HepG2 (cell line): ENCODE measurements at regions not wholly inside any gene's neighbourhood (a gene's known extent, or its start where the extent isn't known, plus 50 kb on each side); places are given as distances from the start of the nearest gene placed in this dataset.

Experiments used
- ATAC-seq: fragments of 200-7000 bp; cut with Tn5 transposase; 3 replicates; pipeline ENCODE4 v1.9.1; 2020; ENCODE audit warnings: mild to moderate bottlenecking, moderate library complexity
- BruUV-seq: library from RNA; stranded (reverse); fragments of 400-500 nt; replicated peaks from 2 replicates; lab custom pipeline; 2021; lab: Mats Ljungman, UMichigan
- CTCF ChIA-PET: fragments of 300-600 bp; formaldehyde crosslinking; extraction: SDS; loops from one replicate; lab custom pipeline; 2021; ENCODE audit warnings: low total read pairs, inconsistent platforms, low intra/inter-chr PET ratio; lab: Yijun Ruan, JAX
- POLR2A ChIA-PET: fragments of 350-600 bp; sonication (Branson Sonifier 250); formaldehyde crosslinking; loops from one replicate; lab custom pipeline; 2020; ENCODE audit warnings: antibody characterized with exemption, inconsistent platforms; lab: Yijun Ruan, JAX
- DNase-seq: peaks from one replicate; pipeline ENCODE4 v3.0.0-alpha.2; 2015; ENCODE audit warnings: low spot score
- FAIRE-seq: peaks from 3 replicates; lab custom pipeline; 2011; peaks lifted over from hg19 to GRCh38; lab: Jason Lieb, UNC
- H2AFZ ChIP-seq: one replicate; pipeline ENCODE4 v1.6.1; 2011; ENCODE audit warnings: low read length, inconsistent platforms
- H3K27ac ChIP-seq: fragments of 300-600 bp; 3 replicates; pipeline ENCODE4 v1.8.0; 2011; ENCODE audit warnings: mixed run types, mild to moderate bottlenecking, mixed read lengths, low read length, inconsistent platforms; ENCODE audit not compliant: insufficient read depth; ENCODE audit errors: extremely low read length
- H3K27me3 ChIP-seq, 2 experiments: fragments of 200-600 bp in 1 of 2; 2 replicates in 1 of 2; 3 replicates in 1 of 2; pipeline versions ENCODE4 v1.6.0 to v1.8.0; 2011; ENCODE audit warnings: low read length in 2 of 2, mild to moderate bottlenecking in 2 of 2, moderate library complexity in 2 of 2, inconsistent platforms in 1 of 2; ENCODE audit not compliant: insufficient read depth in 2 of 2, control insufficient read depth in 1 of 2
- H3K36me3 ChIP-seq, 2 experiments: fragments of 200-600 bp in 1 of 2; replicated peaks in 1 of 2; 2 replicates in 1 of 2; 3 replicates in 1 of 2; pipeline versions ENCODE4 v1.5.1 to v1.8.0; 2011; ENCODE audit warnings: low read length in 2 of 2, inconsistent platforms in 1 of 2; ENCODE audit not compliant: insufficient read depth in 2 of 2, control insufficient read depth in 1 of 2
- H3K4me1 ChIP-seq: 2 replicates; pipeline ENCODE4 v1.5.1; 2012; ENCODE audit warnings: low read length, inconsistent platforms; ENCODE audit not compliant: insufficient read depth
- H3K4me2 ChIP-seq: 2 replicates; pipeline ENCODE4 v1.6.0; 2011; ENCODE audit warnings: low read depth, low read length, inconsistent platforms
- H3K4me3 ChIP-seq, 3 experiments: fragments of 200-600 bp in 1 of 3; sonication (generic), shearing (Covaris generic) in 1 of 3; replicated peaks in 1 of 3; 2 replicates each; pipeline ENCODE4 v1.5.1; 2011 to 2016; ENCODE audit warnings: low read length in 3 of 3, inconsistent platforms in 2 of 3, low read depth in 2 of 3, mild to moderate bottlenecking in 2 of 3, control low read depth in 1 of 3, mixed read lengths in 1 of 3; ENCODE audit not compliant: insufficient read depth in 1 of 3
- H3K79me2 ChIP-seq: one replicate; pipeline ENCODE4 v1.6.1; 2011; ENCODE audit warnings: low read length, inconsistent platforms; ENCODE audit not compliant: insufficient read depth
- H3K9ac ChIP-seq: 2 replicates; pipeline ENCODE4 v1.6.0; 2011; ENCODE audit warnings: mild to moderate bottlenecking, low read depth, low read length, inconsistent platforms; ENCODE audit not compliant: insufficient read depth
- H3K9me3 ChIP-seq: 2 replicates; pipeline ENCODE4 v1.5.1; 2012; ENCODE audit warnings: mild to moderate bottlenecking, low read length
- H4K20me1 ChIP-seq: 2 replicates; pipeline ENCODE4 v1.6.0; 2011; ENCODE audit warnings: inconsistent platforms, mild to moderate bottlenecking, low read length, moderate library complexity; ENCODE audit not compliant: insufficient read depth
- NPAS2 ChIP-seq: sonication (generic); formaldehyde crosslinking; IDR thresholded peaks from 2 replicates; pipeline ENCODE4 v1.8.0; 2022; ENCODE audit warnings: mild to moderate bottlenecking, missing genetic modification reagents, borderline replicate concordance
- RARA ChIP-seq: IDR thresholded peaks from 2 replicates; pipeline ENCODE4 v1.6.1; 2016; ENCODE audit warnings: missing genetic modification reagents, missing compliant biosample characterization
- ZNF136 ChIP-seq: sonication (generic); formaldehyde crosslinking; IDR thresholded peaks from 2 replicates; pipeline ENCODE4 v1.8.1; 2022; ENCODE audit warnings: low read depth, mild to moderate bottlenecking, moderate library complexity, missing genetic modification reagents
- WGBS: methylation state at CpG from one replicate; pipeline ENCODE4 v1.1.6; 2017; ENCODE audit warnings: low lambda C conversion rate; 5-methylcytosine and 5-hydroxymethylcytosine counted together
- in situ Hi-C: cut with HindIII; loops from 2 replicates; pipeline ENCODE4 v1.10.0; 2017; ENCODE audit warnings: low pct_unique_long_range_greater_than_20kb; ENCODE audit not compliant: extremely low pct_ligation_motif_present
- intact Hi-C: fragments of 100-400 bp; cut with micrococcal nuclease; formaldehyde crosslinking; loops from one replicate; pipeline ENCODE4 v1.10.0; 2022; ENCODE audit not compliant: unreplicated experiment
- TF ChIP-seq, protein P1 (sequence below): sonication (generic); formaldehyde crosslinking; IDR thresholded peaks from 2 replicates; pipeline ENCODE4 v1.5.1; 2020; ENCODE audit warnings: mild to moderate bottlenecking, missing genetic modification reagents, moderate library complexity
- TF ChIP-seq, protein P2 (sequence below): sonication (generic); formaldehyde crosslinking; IDR thresholded peaks from 2 replicates; pipeline ENCODE4 v1.8.1; 2022; ENCODE audit warnings: low read depth, mild to moderate bottlenecking, missing genetic modification reagents
- TF ChIP-seq, protein P3 (sequence below): sonication (generic); formaldehyde crosslinking; IDR thresholded peaks from 2 replicates; pipeline ENCODE4 v1.5.0; 2020; ENCODE audit warnings: missing genetic modification reagents, mild to moderate bottlenecking, borderline replicate concordance
- TF ChIP-seq, protein P4 (sequence below): sonication (generic); formaldehyde crosslinking; IDR thresholded peaks from 2 replicates; pipeline ENCODE4 v1.9.0; 2021; ENCODE audit warnings: missing genetic modification reagents, borderline replicate concordance

DNA sequence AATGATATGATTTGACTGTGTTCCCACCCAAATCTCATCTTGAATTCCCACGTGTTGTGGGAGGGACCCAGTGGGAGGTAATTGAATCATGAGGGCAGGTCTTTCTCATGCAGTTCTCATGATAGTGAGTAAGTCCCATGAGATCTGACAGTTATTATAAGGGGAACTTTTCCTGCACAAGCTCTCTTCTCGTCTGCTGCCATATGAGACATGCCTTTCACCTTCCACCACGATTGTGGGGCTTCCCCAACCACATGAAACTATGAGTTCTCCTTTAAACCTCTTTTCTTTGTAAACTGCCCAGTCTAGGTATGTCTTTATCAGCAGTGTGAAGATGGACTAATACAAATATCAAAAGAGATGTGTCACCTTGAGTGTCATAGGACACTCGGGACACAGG is 502.7 kb upstream of the PODXL start:
- Histone ChIP-seq H3K9ac (no peak overlapping the region), H4K20me1 (no peaks in the 10 kb centered on the region), H3K4me1 (no peaks in the 10 kb centered on the region), H3K79me2 (no peaks in the 10 kb centered on the region), H3K36me3 (no peaks in the 10 kb centered on the region), H3K27me3 (no peaks in the 10 kb centered on the region), H3K4me2 (no peak overlapping the region), H3K27ac (no peak overlapping the region), H2AFZ (no peak overlapping the region), H3K9me3 (no peaks in the 10 kb centered on the region), H3K4me3 (no peak overlapping the region)
- no TSS peak for BruUV-seq
- POLR2A ChIA-PET: no interaction called here
- no peak for FAIRE-seq
- in situ Hi-C loops: loop anchor here (25.0 kb wide), 1 partner anchor 372 kb away; no protein-coding TSS in a partner anchor
- TF ChIP-seq ZNF136 (CRISPR knock-in tag): no peak
- intact Hi-C loops: no loop called here
- ATAC-seq: no peak
- CTCF ChIA-PET: no interaction called here
- DNase-seq: no peak
- 3% methylated on average over 4 of the region's 4 CpGs for WGBS

DNA sequence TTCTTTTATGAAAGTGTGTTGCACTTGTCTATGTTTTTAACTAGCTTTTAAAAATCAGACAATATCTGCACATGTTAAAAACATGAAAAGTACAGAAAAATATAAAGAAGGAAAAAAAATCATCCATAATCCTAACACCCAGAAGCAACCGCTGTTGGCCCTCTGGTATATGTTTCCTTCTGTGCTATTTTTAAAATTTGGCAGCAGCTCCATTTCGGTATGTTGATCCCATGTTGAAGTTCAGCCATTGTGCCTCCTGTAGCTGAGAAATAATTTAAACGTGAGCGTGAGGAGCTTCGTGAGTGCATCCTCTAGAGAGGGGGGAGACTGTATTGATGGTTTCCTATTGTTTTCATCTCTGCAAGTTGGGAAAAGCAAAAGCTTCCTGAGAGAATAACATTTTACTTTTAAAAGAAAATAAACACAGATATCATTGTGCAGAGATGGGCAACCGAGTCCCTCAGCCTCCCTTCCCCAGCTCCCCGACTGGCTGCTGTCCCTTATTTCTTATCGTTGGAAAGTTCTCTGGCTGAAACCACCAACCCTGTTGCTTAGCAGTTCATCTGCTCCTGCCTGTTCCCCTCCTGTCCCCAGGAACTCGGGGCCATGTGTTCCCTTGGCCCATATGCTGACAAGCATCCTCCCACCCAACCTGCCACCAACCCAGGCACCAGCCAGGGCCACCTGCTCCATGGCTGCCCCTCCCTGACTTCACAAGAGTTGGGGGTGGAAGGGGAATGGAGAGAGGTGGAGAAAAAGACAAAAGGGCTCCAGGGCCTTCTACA is 499.1 kb upstream of the PODXL start:
- intact Hi-C loops: no loop called here
- TF ChIP-seq, protein P1, sequence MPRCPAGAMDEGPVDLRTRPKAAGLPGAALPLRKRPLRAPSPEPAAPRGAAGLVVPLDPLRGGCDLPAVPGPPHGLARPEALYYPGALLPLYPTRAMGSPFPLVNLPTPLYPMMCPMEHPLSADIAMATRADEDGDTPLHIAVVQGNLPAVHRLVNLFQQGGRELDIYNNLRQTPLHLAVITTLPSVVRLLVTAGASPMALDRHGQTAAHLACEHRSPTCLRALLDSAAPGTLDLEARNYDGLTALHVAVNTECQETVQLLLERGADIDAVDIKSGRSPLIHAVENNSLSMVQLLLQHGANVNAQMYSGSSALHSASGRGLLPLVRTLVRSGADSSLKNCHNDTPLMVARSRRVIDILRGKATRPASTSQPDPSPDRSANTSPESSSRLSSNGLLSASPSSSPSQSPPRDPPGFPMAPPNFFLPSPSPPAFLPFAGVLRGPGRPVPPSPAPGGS: no peak
- TF ChIP-seq NPAS2 (CRISPR knock-in tag) (no peak), RARA (CRISPR knock-in tag) (no peak)
- TF ChIP-seq, protein P2, sequence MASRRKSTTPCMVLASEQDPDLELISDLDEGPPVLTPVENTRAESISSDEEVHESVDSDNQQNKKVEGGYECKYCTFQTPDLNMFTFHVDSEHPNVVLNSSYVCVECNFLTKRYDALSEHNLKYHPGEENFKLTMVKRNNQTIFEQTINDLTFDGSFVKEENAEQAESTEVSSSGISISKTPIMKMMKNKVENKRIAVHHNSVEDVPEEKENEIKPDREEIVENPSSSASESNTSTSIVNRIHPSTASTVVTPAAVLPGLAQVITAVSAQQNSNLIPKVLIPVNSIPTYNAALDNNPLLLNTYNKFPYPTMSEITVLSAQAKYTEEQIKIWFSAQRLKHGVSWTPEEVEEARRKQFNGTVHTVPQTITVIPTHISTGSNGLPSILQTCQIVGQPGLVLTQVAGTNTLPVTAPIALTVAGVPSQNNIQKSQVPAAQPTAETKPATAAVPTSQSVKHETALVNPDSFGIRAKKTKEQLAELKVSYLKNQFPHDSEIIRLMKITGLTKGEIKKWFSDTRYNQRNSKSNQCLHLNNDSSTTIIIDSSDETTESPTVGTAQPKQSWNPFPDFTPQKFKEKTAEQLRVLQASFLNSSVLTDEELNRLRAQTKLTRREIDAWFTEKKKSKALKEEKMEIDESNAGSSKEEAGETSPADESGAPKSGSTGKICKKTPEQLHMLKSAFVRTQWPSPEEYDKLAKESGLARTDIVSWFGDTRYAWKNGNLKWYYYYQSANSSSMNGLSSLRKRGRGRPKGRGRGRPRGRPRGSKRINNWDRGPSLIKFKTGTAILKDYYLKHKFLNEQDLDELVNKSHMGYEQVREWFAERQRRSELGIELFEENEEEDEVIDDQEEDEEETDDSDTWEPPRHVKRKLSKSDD (CRISPR knock-in tag): no peak
- TF ChIP-seq, protein P3, sequence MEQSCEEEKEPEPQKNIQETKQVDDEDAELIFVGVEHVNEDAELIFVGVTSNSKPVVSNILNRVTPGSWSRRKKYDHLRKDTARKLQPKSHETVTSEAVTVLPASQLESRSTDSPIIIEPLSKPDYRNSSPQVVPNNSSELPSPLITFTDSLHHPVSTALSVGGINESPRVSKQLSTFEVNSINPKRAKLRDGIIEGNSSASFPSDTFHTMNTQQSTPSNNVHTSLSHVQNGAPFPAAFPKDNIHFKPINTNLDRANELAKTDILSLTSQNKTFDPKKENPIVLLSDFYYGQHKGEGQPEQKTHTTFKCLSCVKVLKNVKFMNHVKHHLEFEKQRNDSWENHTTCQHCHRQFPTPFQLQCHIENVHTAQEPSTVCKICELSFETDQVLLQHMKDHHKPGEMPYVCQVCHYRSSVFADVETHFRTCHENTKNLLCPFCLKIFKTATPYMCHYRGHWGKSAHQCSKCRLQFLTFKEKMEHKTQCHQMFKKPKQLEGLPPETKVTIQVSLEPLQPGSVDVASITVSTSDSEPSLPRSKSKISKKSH (CRISPR knock-in tag): no peak
- TF ChIP-seq, protein P4, sequence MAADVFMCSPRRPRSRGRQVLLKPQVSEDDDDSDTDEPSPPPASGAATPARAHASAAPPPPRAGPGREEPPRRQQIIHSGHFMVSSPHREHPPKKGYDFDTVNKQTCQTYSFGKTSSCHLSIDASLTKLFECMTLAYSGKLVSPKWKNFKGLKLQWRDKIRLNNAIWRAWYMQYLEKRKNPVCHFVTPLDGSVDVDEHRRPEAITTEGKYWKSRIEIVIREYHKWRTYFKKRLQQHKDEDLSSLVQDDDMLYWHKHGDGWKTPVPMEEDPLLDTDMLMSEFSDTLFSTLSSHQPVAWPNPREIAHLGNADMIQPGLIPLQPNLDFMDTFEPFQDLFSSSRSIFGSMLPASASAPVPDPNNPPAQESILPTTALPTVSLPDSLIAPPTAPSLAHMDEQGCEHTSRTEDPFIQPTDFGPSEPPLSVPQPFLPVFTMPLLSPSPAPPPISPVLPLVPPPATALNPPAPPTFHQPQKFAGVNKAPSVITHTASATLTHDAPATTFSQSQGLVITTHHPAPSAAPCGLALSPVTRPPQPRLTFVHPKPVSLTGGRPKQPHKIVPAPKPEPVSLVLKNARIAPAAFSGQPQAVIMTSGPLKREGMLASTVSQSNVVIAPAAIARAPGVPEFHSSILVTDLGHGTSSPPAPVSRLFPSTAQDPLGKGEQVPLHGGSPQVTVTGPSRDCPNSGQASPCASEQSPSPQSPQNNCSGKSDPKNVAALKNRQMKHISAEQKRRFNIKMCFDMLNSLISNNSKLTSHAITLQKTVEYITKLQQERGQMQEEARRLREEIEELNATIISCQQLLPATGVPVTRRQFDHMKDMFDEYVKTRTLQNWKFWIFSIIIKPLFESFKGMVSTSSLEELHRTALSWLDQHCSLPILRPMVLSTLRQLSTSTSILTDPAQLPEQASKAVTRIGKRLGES (CRISPR knock-in tag): no peak

More for the DNA sequence above, 499.1 kb upstream of the PODXL start:
- ChIA-PET CTCF (no interaction called here), POLR2A (no interaction called here)
- Histone ChIP-seq H3K4me3 (no peak overlapping the region), H2AFZ (no peak overlapping the region), H3K36me3 (no peaks in the 10 kb centered on the region), H3K27ac (no peak overlapping the region), H3K27me3 (no peaks in the 10 kb centered on the region), H3K9me3 (no peaks in the 10 kb centered on the region), H3K4me1 (no peaks in the 10 kb centered on the region), H4K20me1 (no peaks in the 10 kb centered on the region), H3K9ac (no peak overlapping the region), H3K4me2 (no peak overlapping the region), H3K79me2 (no peaks in the 10 kb centered on the region)
- FAIRE-seq (no peak), DNase-seq (no peak), ATAC-seq (no peak)
- 1% methylated on average over 9 of the region's 9 CpGs for WGBS
- in situ Hi-C loops: loop anchor here (25.0 kb wide), 1 partner anchor 368 kb away; no protein-coding TSS in a partner anchor
- no TSS peak for BruUV-seq
